ENCODE measurements at regions not wholly inside any gene's neighbourhood (a gene's known extent, or its start where the extent isn't known, plus 50 kb on each side); places are given as distances from the start of the nearest gene placed in this dataset.

DNA sequence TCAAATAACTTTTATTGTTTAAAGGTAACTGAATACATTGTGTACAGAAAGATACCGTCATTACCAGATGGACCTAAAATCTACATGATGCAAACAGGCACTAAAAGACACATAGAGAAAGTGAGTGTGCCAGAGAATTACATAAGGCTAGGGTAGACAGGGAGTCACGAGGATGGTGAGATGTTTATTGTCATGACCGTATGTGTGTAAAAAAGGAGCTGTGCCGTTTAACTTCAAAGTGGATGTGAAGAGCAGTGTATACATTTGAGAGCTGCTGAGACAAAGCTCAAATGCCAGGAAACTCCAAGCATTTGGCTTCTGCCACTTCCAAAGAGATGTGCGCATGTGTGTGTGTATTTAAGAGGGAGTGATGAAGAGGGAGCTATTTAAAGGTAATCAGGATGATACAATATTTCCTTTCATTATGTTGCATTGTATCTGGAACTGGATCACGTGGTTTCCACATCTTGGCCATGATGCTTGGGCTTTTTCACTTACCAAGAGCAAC is 51.4 kb upstream of the IGF1R start:
- intact Hi-C loops (cut with micrococcal nuclease; ENCODE audit: unreplicated experiment), result no loop called here
- Mint-ChIP-seq H3K36me3 (ENCODE audit: insufficient read depth, unreplicated experiment) (peaks cover 5% of the 10 kb centered on the region), H3K27ac (ENCODE audit: unreplicated experiment) (no peak overlapping the region), H3K27me3 (ENCODE audit: unreplicated experiment) (peaks cover 29% of the 10 kb centered on the region), H3K4me3 (ENCODE audit: low read depth, unreplicated experiment) (no peak overlapping the region), H3K9me3 (ENCODE audit: low read depth, unreplicated experiment) (no peaks in the 10 kb centered on the region), H3K4me1 (ENCODE audit: low read depth, unreplicated experiment) (peaks cover 17% of the 10 kb centered on the region)
- no peak for DNase-seq
- BruUV-seq (replicated peaks), result no TSS peak
- CTCF ChIA-PET, result interaction anchor here (0.8 to 1.0 kb wide), 3 partner anchors 8 to 77 kb away, joined by 3 to 7 read pairs (median 3); no protein-coding TSS in a partner anchor
- no peak for TF ChIP-seq CTCF (IDR thresholded peaks at IDR 0.05; ENCODE audit: unreplicated experiment)

DNA sequence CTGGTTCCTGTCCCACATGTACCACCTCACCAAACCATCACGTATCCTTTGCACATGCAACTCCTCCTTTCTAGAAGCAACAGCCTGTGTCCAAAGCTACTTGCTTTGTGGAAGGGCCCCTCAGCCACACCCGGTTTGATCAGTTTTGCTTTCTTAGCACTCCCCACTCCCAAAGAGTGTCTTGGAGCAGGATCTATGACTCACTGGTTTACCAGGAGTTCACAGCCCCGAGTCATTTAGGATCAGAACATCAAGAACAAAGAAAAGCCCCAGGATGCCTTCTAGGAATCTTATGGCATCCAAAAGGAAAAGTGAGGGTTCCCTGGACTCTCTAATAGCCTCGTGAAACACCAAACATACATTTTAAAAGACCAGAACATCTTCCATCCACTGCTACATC is 50.7 kb upstream of the IGF1R start:
- peaks cover 17% of the 10 kb centered on the region for H3K4me1 Mint-ChIP-seq (ENCODE audit: low read depth, unreplicated experiment)
- peaks cover 5% of the 10 kb centered on the region for H3K36me3 Mint-ChIP-seq (ENCODE audit: insufficient read depth, unreplicated experiment)
- H3K27me3 Mint-ChIP-seq (ENCODE audit: unreplicated experiment), result peaks cover 21% of the 10 kb centered on the region
- no peaks in the 10 kb centered on the region for H3K9me3 Mint-ChIP-seq (ENCODE audit: low read depth, unreplicated experiment)
- BruUV-seq (replicated peaks), result no TSS peak
- intact Hi-C loops (cut with micrococcal nuclease; ENCODE audit: unreplicated experiment), result no loop called here
- no peak overlapping the region for H3K4me3 Mint-ChIP-seq (ENCODE audit: low read depth, unreplicated experiment)
- DNase-seq, result no peak
- CTCF ChIA-PET, result interaction anchor here (1.0 kb wide), 1 partner anchor 78 kb away, joined by 3 read pairs; no protein-coding TSS in a partner anchor
- no peak for TF ChIP-seq CTCF (IDR thresholded peaks at IDR 0.05; ENCODE audit: unreplicated experiment)
- no peak overlapping the region for H3K27ac Mint-ChIP-seq (ENCODE audit: unreplicated experiment)
